CD4-positive, alpha-beta T cell treated with Interferon gamma for 1 hour (primary cell): ENCODE measurements at regions not wholly inside any gene's neighbourhood (a gene's known extent, or its start where the extent isn't known, plus 50 kb on each side); places are given as distances from the start of the nearest gene placed in this dataset.

ENCODE experiments used
- DNase-seq: peaks from one replicate; pipeline ENCODE4 v3.0.0-alpha.2; 2020

GRCh38 chr4:57554556-57555092, 444.4 kb upstream of the IGFBP7 start:
- no peak for DNase-seq

GRCh38 chr4:57553728-57554127, 443.5 kb upstream of the IGFBP7 start:
- DNase-seq = no peak

DNA sequence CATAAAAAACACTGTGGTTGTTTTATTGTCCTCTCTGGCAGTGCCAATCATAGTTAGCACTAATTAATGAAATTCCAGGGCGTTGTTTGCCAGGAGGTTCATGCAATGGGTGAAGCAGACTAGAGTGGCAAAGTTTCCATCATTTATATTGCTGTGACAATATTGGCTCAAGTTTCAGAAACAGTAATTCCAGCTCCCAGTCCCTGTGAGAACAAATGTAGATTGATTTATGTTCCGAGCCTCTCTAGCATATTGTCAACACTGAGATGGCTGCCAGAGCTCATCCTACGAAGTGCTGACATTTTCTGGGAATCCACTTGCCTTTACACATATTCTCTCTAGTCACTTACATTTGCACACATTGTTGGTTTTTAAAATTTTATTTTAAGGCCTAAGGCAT, 440.0 kb upstream of the IGFBP7 start:
- no peak for DNase-seq

DNA sequence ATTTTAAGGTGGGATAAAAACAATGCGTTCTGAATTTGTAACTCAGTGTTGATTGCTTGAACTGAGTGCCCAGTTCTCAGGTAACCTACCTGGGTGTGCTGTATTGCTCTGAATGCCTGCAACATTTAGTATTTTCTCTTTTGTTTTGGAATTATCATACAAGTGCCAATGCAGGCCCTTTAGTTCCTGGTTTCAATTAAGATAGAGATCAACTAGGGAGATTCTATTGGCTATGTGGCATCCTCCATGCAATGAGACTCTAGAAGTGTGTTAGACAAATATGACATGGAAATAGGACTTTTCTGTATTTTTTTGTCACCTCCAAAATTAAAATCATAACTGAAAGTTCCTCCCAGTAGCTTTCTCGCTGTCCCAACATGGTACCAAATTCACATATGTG, 438.7 kb upstream of the IGFBP7 start:
- no peak for DNase-seq

GRCh38 chr4:57544811-57545654, 434.8 kb upstream of the IGFBP7 start:
- DNase-seq = no peak

DNA sequence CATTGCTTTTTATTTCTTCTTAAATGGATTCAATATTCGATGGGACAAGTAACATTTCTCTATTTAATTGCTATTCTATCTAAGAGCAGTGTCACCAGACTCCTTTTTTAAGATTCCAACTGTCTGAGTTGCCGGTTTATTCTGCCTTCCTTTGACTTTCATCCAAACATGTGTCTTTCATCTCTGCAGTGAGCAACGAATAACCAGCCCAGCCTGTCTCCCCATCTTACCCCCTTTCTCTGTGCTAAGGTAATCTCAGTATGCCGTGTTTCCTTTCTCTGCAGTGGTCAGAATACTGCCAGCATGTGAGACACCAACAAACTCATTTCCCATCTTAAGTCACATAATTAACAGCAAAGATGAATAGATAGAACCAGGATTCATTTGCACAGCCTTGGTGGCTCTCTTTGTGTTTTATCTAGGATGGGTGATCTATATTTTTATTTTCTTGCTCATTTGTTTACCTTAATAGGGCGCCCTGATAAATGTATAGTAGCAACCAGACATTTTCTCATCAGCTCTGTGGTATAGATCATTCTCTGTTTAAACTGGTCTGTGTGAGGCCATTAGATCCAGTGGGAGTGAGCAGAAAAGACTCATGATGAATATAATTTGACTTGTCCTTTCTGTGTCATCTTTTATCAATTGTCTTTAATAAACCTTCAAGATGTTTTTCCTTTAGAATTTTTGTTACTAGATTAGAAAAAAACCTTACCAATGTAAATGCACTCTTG, 394.8 kb upstream of the IGFBP7 start:
- DNase-seq = no peak

DNA sequence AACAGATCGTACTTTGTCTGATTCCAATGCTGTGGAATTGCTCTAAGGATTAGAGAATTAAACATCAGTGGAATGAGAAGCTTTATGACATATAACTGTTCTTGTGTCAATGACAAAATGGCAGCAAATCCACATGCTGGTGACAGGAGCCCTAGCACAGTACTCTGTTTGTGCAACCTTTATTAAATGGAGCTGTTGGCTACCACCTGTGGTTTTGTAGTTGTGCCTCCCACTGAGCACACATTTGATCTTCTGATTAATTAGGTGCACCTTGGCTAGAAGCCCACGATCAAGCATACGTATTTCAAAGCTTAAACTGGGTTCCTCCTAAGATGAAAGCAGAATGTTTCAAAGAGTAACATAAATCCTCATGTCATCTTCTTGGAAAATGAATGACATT, 394.0 kb upstream of the IGFBP7 start:
- no peak for DNase-seq

GRCh38 chr4:57501720-57502119, 391.5 kb upstream of the IGFBP7 start:
- no peak for DNase-seq

- no peak for DNase-seq
These were observed 389.6 kb upstream of the IGFBP7 start for GRCh38 chr4:57499786-57500185.

- DNase-seq = no peak
These were observed 388.1 kb upstream of the IGFBP7 start for GRCh38 chr4:57498251-57498650.

DNA sequence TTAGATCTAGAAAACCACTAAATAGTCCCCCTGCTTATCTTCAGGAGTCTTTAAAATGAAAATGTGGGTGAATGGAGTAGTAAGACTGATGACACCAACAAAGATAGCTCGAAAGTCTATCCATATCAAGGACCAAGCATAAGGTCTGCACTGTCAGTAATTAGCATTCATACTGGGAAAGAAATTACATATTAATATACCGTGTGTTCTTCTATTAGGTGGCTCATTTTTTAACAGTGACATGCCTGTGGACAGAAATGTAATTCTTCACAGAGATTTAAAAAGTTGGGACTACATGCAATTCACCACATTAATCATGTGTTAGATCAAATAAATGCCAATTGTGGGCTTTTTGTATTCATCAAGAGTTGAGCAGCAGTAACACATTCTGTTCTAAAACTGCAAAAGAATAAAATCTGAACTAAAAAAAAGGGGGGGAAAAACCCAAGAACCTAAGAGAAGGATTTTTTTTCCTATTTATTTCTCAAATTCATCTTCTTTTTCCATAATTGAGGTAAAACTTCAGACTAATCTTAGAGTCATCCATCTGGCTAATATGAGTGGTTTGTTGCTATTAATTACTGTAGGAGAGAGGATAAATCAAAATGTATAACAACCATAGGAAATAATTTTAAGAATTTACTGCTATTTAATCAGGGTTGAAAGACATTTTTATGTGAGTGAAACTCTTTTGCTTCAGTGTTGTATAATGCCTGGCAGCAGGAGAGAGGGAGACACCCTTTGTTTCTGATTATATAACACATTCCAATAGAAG, 386.7 kb upstream of the IGFBP7 start:
- DNase-seq = no peak

GRCh38 chr4:57494821-57495220, 384.6 kb upstream of the IGFBP7 start:
- DNase-seq = no peak

GRCh38 chr4:57492251-57492878, 382.2 kb upstream of the IGFBP7 start:
- no peak for DNase-seq

DNA sequence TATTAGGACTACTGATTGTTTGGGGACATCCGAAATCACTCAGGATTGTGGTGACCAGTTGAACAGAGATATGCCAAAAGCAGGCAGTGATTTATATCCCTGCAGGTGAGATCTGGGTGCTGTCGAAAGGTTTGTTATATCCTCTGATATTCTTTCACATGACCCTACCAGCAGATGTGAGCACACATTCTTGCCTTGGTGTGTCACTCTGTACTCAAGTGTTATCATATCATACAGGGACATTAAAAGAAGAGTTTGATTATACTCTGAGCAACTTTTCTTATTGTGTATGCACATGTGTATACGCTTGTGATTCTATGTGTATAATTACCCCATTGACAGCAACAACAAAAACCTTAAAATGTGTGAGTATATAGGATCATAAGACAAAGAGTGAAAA, 381.2 kb upstream of the IGFBP7 start:
- no peak for DNase-seq

DNA sequence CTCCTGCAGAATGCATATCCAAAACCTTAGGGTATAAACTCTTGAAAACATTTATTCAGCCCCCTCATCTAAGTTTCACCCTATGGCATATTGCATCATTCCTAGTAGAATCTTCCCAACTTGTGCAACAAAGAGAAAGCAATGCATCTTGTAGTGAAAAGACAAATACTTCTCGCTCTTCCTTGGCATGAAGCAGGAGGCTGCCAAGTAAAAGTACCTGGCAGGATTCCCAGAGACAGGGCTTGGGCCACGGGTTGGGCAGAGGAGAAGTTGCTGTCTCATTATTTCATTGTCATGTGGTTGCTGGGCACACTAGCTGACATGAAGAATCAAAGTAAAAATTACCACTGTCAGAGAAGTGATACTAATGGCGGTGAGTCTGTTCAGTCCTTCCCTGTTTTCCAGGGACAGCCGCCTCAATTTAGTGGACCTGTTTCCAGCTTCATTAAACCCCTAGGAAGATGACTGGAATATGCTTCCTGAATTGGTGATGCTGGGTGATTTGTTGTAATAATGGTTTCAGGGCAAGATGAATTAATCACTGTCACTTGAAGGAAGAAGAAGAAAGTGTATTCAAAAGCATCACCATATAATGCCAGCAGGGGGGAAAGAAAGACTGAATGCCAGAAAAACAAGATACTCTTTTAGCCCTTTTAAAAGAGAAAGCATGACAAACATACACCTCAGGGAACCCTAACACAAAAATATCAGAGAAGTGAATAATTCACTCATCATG, 380.5 kb upstream of the IGFBP7 start:
- no peak for DNase-seq

DNA sequence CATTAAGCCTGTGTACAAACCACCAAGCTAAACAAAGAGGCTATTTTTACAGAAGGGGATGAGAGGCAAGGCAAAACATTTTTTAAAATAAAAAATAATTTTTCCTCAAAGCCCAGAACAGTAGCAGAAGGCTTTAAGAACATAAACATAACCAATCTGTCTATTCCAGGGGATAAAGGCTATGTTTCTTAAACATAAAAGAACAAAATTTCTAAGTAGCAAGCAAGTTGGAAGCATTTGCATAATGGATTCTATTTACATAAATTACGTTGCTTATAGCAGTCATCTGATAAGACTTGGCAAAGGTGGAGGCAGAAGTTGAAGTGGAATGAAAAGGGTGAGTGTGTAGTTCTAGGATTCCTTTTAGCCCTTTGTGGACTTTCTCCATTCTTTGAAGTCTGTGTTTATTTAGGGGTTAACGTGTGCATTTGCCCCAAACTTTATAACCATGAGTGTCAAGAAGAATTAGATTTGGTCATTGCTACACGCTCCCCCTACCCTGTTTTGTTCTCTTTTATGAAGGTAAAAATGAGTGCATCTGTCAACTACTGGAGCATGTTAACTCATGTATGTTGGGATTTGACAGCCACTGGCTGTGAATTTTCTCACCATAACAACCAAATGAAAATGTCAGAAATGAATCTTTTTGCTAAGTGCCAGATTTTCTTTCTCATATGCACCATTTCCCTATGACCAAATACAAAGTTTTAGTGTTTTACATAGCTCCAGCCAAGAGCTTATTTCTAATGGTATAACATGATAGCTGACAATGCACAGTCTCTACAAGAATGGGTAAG, 378.4 kb upstream of the IGFBP7 start:
- DNase-seq = no peak

- DNase-seq = no peak
These were observed 365.2 kb upstream of the IGFBP7 start for GRCh38 chr4:57475424-57475823.

DNA sequence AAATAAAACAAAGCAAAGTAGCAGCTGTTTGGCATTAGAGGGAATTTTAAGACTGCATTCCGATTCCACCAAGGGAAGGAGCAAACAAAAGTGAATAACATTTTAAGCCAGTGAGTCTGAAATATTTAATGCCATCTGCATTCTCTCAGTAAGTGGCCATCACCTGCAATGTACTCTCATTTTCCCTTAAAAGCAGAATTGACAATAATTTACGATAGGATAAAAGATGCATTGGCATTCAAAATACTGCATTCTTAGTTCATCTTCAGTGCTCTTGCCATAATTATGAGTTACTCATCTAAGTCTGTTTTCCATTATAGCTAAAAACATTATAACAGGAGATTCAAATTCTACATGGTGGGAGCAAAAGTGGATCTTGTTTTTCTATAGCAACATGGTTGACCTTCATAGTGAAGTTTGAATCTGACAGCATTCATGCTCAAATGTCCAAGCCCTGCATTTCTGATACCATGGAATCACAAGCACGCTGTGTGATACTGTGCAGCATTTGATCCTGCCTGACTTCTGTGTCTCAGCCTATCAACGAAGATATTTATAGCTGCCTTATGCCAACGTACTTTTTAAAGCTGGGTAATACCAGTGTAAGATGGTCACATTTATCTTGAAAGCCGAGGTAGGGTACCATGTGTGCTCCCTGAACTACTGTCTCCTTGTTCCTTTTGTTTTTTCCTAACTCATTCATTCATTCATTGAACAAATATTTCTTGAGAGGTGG, 355.3 kb upstream of the IGFBP7 start:
- DNase-seq = no peak

GRCh38 chr4:57462843-57463242, 352.7 kb upstream of the IGFBP7 start:
- no peak for DNase-seq

GRCh38 chr4:57460967-57461366, 350.8 kb upstream of the IGFBP7 start:
- DNase-seq = no peak

- DNase-seq = no peak
These were observed 338.7 kb upstream of the IGFBP7 start for GRCh38 chr4:57448901-57449300.
